NCI-H82 (cell line): ENCODE measurements at regions not wholly inside any gene's neighbourhood (a gene's known extent, or its start where the extent isn't known, plus 50 kb on each side); places are given as distances from the start of the nearest gene placed in this dataset.
"Not testable (repeated sequence)": the region's sequence is repeated elsewhere in the genome, so short reads cannot be mapped to it uniquely, and the experiment has no call there.

Experiments used
- DNase-seq: peaks from one replicate; lab custom pipeline; 2025; lab: John Stamatoyannopoulos, UW

DNA sequence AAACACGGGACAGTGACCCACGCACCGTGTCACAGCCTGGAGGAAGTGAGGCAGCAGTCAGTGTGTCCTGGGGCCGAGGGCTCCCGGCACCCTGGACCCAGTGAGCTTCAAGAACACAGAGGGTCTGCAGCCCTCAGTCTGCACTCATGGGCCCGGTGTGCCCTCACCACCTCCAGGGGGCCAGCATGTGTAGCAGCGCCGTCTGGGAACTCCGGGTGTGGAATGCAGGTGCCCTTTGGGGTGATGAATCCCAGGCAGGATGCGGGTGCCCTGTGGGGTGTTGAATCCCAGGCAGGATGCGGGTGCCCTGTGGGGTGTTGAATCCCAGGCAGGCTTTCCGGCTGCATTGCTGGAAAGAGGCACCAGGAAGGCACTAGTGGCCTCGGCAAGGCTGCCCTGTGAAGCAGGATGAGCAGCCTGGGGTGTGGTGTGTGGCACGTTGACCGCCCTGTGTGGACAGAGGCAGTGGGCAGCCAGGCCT is 1399.9 kb downstream of the BRD1 start:
- DNase-seq = no peak

DNA sequence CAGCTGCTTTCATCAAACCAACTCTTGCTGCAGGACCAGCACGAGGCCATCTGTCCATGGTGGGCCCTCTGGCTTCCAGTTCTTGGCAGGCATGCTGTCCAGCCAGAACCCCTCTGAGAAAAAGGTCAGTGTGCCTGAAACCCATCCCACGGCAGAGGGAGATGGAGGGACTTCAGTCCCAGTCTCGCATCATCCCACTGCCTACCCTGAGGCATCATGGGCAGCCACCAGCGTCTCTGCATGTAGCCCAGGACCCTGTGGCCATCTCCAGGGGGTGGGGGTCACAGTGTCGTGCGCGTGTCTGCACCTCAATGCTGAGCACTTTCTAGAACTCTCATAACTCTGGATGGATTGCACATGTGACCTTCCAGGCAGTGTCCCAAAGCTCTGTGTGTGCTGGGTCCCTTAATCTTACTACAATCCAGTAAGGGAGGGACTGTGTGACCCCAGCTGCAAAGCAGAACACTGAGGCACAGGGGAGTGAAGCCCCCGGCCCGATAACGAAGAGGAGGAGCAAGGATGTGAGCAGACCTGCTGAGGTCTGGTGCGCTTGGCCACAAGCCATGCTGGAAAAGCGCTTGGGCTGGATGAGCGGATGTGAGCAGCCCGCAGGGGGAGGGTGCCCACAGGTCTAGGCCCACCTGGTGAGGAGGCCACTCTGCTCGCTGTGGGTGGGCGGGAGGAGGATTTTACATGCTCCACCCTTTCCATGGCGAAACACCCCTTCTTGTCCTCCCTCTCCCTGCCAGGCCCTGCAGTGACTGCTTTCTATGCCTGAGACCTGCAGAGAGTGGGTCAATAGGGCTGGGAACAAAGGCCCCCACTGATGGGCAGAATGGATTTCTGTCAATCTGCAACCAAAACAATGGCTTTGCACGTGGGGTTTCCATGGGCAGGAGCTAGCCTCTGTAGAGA is 1401.0 kb downstream of the BRD1 start:
- DNase-seq = no peak

DNA sequence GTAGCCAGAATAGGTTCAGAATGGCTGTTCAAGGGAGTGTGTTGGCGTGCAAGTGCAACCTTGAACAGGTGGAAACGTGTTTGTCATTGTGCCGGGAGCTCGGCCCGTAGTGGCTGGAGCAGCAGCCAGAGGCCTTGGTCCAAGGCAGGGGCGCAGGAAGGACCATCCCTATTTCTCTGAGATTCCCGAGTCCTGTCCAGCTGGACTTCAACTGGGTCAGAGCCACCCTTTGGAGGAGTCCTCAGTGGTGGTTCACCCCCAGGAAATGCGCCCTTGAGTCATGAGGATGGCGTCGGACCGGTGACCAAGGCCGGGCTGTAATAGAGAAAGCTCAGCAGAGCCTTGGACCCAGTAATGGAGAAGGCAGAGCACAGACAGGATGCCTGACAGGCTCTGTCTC is 1402.0 kb downstream of the BRD1 start:
- DNase-seq = no peak

DNA sequence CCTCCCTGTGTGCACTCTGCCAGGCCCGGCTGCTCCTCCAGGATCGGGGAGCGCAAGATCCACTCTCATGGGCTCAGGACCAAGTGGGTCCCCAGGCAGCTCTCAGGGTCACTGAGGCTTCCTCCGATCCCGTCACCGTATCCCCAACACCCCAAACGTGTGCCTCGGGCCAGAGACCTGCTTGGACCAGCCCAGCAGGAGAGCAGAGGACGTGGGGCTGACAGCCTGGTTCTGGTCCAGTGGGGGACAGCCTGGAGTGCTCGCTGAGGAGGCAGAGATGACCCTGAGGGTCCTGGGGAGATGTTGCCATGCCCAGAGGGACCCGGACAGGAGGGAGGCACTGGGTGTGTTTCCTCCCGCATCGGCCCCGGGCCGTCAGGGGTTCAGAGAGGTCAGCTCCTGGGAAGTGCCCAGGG is 1402.6 kb downstream of the BRD1 start:
- no peak for DNase-seq

DNA sequence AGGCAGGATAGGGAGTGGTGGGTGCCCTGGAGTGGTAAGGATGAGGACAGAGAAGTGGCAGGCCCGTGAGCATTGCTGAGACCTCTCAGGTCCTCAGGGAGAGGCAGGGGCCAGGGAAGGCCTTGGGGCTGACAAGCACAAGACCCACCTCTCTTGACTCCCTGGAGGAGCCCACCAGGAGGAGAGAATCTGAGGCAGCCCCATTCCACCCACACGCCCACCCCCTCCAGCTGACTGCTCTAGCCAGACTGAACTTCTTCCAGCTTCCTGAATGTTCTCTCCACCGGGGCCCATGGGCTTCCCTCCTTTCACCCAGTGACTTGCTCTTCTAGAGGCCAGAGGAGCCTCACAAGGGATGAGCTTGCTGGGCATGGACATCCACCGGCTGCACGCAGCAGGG is 1403.0 kb downstream of the BRD1 start:
- DNase-seq = no peak

DNA sequence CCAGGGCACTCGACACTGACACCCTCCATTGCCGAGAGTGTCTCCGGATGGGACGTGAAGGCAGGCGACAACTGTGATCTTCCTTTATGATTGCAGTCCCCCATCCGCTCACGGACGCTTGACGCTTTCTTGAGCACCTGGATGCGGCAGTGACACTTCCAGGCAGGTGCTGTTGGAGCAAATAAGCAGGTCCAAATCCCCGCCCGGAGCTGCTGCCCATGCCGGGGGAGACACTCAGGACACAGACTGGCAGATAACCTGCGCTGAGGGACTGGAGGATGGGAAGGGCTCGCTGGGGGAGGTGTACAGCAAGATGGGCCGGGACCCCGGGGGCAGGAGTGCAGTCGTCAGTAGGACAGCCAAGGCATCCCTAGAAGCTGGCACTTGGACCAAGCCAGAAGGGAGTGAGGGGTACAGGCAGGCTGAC is 1403.5 kb downstream of the BRD1 start:
- DNase-seq = no peak

DNA sequence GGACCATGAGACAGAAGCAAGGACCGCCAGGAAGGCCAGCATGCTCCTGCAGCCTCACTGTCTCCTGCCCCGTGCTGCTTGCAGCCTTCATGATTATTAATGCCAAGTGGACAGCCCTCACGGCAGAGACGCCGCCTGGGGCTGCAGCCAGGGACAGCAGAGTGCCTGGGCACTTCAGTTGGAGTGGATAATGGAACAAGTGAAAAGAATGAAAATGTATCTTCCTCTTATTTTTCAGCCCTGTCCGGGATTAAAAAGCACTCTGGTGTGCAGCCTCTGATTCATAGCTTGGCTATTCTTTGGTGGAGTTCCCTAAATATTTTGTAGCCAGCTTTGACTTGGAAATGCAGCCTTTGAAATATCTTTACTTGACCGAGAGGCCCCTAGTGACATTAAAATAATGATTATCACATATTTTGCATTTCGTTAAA is 1404.2 kb downstream of the BRD1 start:
- DNase-seq = no peak

DNA sequence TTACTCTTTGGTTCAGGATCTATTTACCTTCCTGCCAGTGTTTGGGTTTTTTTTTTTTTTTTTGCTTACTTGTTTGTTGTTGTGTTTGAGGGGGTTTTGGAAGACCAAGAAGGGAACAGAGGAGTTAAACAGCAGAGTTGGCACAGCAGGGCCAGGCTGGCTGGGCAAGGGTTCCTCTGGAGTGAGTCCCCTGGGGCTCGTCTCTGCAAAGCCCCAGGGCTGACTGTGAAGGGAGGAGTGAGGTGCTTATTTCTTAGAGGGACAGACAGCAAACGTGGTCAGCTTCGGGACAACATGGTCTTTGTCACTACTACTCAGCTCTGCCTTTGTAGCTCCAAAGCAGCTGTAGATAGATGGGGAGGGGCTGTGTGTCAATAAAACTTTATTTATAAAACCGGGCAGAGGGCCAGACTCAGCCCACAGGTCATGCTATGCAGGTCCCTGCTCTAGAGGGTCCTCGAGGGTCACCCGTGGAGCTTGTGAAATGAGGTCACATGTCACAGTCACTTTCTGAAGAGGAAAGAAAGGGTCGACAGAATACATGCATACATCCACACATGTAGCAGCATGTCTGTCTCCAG is 1404.7 kb downstream of the BRD1 start:
- DNase-seq = no peak

DNA sequence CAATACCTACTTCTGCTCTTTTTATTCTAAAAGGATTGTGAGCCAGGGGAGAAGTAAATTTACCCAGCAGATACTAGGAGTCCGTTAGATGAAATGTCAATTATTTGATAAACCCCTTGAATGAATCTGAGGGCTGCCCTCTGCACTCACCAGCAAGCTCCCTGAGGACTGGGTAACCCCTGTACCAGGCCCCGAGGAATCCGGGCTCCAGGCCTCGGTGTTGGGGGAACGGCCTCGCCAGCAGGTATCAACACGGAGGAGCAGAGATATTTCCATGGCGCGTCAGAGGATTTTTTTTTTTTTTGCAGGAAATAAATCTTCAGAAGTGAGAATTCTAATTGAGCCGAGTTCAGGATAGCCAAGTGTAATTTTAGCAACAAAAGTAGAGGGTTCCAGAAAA is 1408.8 kb downstream of the BRD1 start:
- DNase-seq = no peak

DNA sequence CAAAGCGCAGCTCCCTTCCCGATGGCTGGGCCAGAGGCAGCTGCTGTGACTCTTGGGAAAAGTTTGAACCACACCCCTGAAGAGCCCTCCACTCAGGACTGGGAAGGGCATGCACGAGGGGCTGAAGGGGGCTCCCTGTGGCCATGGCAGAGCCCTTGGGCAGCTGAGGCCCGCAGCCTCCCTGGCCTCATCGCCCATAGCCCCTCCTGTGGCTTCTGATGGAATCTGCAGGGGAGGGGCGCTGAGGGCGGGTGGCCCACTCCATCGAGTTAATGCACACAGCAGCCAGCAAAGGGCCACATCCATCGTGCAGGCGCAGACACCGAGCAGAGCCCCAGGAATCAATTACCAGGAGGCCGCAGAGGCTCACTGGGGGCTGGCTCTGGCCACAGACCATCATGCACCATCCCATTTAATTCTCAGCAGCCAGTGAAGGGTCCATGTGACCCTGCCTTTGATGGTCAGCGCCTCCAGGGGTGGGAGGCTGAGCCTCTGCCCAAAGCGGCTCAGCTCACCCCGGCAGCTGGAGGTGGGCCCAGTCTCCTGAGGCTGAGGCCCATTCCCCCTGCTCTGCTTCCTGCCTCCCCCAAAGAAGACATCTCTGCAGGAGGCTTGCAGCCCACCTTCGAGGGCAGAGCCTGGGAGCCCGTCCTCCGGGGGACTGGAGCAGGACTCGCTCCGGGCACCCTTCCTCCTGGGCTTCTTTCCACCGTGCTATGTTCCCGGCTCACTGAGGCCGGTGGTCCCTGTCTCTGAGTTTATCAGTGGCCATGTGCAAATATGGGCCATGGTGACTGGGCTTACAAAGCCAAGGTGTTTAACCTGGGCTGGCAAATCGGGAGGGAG is 1410.2 kb downstream of the BRD1 start:
- no peak for DNase-seq

DNA sequence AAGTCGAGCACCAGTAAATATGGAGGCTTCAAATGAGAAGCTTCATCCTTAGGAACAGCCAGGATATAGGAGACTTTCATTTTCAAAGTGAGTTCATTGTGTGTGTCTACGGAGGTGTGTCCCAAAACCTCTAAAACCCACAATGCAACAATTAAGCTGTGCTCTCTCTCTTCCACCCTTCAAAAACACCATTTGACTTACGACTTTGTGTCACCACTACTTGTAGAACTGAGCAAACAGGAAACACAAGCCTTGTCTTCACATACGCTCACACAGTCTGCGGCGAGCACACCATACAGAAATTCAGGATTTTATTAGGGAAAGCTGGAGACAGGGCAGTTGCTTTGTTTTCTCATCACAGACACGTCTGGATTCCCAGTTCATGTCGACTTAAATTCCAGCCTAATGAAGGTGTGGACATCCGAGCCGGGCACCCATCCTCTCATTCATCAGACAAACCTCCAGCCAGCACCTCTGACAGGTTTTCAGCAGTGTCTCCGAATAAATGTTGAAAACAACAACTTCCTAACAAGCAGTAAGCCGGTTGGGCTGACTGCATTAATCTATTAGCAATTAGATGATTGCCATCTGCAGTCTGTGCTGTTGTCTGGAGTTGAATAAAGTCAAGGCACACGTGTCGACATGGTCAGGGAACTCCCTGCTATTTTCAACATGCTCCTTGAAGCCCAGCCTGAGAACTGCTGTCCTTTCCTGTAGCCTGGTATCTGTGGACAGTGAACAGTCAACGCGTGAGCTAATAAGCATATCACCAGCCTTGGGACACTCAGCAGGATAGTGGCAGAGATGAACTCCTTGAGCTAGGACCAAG is 1411.1 kb downstream of the BRD1 start:
- no peak for DNase-seq

DNA sequence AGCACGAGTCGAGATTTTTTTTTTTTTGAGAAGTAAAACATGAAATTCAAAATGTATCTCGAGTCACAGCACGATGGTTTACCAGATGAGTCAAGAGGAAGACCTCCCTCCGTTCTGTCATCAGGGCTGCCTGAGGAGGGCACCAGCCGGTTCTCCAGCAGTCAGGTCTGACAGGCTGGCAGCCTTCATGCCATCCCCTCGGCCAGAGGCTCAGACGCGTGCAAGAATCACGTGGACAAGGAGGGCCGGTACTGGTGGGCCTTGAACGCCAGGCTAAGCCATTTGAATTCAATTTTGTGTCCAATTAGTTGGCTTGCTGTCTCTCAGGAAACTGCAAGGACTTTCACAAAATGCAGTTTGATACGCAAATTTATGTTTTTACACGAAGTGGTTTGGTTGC is 1412.2 kb downstream of the BRD1 start:
- no peak for DNase-seq

DNA sequence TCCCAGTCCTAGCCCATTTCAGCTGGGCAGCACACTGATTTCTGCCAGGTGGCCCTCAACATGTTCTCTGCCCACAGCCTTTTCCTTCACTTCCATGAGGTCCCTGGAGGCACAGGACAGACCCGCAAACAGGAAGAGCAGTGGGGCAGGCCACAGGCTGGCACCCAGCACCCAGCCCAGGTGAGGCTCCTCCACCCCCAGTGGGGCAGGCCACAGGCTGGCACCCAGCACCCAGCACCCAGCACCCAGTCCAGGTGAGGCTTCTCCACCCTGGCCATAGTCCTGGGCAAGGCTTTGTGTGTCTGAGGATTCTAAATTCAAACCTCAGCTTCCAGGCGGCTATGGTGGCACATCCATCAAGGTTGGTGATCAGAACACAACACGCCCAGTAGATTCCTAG is 1413.0 kb downstream of the BRD1 start:
- DNase-seq = no peak

DNA sequence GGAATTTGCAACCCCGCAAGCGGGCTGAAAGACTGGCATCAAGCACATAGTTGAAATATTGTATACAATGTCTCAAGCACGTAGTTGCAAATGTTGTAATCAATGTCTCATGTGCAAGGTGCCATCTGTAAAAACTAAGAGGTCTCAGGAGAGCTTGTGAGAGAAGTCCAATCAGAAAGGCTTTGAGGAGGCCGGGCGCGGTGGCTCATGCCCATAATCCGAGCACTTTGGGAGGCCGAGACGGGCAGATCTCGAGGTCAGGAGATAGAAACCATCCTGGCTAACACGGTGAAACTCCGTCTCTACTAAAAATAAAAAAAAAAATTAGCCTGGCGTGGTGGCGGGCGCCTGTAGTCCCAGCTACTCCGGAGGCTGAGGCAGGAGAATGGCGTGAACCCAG is 1414.7 kb downstream of the BRD1 start:
- not testable (repeated sequence) for DNase-seq

DNA sequence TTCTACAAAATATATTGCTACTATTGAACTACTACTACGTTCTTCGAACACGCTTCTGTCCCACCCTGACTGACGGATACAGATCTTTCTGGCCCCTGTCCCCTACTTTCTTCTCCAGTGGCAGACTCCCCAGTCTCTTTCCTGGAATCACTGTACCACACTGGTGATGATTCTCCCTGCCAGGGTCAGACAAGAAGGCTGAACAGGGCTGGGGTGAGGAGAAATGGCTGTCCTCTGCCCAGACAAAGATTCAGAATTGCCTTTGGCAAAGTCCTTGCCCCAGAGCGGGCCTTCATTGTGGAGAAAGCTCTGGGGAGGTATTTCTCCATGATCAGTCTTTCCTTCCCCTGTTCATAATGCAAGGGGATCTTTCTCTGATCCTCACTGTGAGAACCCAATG is 1417.1 kb downstream of the BRD1 start:
- no peak for DNase-seq

DNA sequence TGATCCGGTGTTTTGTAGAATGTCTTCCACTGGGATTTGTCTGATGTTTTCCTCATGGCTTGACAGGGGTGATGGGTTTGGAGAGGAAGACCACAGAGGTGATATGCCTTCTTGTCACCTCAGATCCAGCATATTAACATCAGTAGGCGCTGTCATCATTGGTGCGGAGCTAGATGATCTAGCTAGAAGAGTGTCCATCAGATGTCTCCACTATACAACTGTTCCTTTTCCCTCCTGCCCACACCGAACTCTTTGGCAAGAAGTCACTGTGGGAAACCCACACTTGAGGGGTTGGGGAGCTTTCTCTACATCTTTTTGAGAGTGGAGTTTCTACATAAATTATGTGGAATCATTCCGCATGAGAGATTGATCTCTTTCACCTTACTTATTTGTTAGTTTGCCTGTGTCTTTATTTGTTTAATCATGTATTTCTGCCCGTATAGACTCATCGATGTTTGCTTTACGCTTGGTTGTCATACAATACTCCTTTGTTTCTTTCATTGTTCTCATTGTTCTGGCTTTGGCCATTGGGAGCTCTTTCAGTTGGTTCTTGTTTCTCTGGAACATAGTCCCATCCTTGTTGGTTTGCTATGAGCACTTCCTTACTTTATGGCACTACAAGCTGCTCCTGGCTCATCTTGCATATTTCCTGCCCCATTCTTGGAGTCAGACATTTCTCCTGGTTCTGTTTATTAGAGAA is 1420.3 kb downstream of the BRD1 start:
- no peak for DNase-seq

DNA sequence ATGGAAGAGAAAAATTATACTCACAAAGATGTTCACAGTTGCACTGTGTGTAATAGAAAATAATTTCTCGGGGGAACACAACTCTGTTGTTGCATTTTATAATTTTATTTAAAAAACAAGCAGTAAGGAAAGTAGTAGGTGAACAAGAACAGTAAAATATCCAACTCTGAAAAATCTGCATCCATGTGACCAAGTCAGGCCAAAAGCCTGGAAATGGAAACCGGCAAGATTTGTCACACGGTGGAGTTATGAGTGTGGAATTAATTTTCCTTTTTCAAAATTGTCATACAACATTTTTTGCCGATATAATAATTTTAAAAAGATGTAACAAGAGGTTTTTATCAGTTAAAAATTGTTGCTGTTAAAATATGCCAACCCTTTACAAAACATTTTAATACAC is 1421.5 kb downstream of the BRD1 start:
- no peak for DNase-seq

DNA sequence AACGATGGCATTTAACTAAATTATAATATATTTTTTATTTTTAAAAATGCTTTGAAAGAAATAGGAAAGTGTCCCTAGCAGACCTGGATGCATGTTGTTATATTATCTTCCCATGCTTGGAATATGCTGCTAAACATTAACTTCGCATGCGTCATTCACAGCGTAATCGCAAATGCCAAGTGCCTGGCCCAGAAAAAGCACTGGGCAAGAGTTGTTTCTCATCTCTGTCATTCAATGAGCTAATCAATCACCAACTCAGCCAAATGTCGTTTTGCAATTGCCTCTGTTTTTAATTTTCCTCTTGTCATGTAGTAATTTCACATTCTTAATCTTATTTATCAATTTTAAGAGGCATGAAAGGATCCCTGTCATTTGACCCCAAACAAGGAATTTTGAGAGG is 1421.9 kb downstream of the BRD1 start:
- DNase-seq = no peak

DNA sequence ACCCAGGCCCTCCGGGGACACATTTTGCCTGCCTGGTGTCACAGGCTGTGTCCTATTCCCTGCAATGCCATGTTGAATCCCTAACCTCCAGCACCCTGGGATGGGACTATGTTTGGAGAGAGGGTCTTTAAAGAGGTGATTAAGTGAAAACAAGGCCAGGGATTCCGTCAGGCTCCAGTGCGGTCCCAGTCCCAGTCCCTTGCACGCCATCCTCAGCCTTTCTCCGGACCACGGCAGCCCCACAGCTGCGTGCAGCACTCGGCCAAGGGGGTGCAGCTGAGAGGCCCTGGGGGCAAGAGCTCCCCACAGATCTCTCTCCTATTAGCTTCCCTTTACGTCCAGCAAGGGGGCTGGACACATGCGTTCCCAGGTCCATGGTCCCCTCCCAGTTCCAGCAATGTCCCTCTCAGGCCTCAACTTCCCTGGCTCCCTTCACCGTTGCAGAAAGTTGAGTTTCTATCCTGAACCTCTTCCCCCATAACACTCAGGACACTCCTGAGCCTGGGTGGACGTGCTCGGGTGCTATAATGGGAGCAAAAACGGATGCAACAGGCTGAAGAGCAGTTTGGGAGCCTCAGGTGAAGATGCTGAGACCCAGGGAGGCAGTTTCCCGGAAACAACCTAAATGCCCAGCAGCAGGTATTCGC is 1422.7 kb downstream of the BRD1 start:
- DNase-seq = no peak
